ENCODE measurements at regions not wholly inside any gene's neighbourhood (a gene's known extent, or its start where the extent isn't known, plus 50 kb on each side); places are given as distances from the start of the nearest gene placed in this dataset.

- no peak for TF ChIP-seq CTCF (IDR thresholded peaks at IDR 0.05)
- TF ChIP-seq EP300 (IDR thresholded peaks at IDR 0.05): no peak
- no peak for TF ChIP-seq POLR2A (IDR thresholded peaks at IDR 0.05)
- no peak for TF ChIP-seq POLR2AphosphoS5 (IDR thresholded peaks at IDR 0.05)
Measured at GRCh38 chr3:99211309-99211708, 309.8 kb upstream of the DCBLD2 start.

All from sigmoid colon (tissue), 4 donors.